HG03159 (cell line): ENCODE measurements at regions not wholly inside any gene's neighbourhood (a gene's known extent, or its start where the extent isn't known, plus 50 kb on each side); places are given as distances from the start of the nearest gene placed in this dataset.

Source experiments
- ATAC-seq: cut with Tn5 transposase; IDR thresholded peaks from one replicate; pipeline ENCODE4 v1.9.1; 2021; ENCODE audit warnings: mild to moderate bottlenecking, moderate library complexity; ENCODE audit not compliant: unreplicated experiment

DNA sequence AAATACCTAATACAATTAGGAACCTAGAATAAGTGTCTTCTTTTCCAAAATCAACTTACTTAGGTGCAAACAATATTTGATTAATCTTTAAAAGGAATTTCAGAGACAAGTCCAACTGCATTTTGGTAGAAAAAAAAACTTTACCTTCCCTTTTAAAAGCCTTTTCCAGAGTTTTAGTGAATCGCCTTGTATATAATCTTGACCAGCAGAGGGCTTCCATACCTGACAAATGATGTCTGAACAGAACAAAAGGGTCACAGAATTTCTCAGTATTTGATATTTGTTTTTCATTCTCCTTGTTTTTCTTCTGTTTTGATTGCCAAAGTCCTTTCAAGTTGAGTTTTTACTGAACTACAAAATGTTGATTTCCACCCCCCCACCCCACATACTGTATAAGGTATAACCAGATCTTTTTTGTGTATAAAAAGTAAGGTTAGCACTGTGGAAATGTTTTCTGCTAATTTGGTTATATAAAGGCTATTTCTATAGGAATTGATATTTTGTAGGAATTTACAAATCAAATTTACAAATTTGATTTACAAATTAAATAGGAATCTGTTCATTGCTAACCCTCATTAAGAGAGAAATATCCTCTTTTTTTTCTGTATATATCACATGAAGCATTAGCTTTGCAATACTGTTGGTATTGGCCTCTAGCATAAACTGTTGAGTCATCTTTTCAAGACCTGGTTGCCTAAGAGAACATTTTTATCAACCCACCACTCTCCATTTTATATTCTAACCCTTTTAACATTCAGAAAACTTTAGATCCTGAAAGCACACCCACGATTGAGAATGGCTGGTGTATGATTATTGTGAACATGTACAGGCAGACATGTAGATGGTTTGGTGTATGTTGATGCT lies 464.1 kb upstream of the RARB start:
- peak; percentile 63 for ATAC-seq

DNA sequence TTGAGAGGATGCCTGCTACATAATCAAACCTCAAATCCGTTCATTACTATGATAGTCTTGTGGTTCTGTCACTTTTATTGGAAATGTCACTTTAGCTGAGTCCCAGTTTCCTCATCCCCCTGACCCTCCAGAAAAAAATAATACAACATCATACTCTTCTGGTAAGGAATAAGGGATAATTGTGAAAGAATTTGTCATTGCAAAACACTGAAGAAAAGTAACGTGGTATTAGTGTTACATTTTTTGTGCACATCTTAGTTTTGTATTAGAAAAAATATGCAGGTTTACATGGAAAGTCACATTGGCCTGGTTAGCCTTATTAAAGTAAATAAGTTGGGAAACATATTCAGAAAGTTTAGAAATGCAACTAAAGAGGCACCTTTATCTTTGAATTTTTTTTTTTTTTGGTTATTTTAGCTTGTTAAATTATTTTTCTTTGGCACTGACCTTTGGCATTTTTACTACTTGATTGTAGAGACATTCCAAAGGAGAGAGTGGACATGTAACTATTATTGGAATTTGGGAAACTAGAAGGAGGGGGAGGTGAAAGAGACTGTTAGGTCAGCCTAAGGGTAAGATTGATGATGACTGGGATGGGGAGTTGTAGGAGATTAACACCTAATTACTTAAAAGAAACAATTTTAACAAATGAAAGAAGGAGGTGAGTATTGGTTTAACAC lies 462.2 kb upstream of the RARB start:
- ATAC-seq, result no peak

DNA sequence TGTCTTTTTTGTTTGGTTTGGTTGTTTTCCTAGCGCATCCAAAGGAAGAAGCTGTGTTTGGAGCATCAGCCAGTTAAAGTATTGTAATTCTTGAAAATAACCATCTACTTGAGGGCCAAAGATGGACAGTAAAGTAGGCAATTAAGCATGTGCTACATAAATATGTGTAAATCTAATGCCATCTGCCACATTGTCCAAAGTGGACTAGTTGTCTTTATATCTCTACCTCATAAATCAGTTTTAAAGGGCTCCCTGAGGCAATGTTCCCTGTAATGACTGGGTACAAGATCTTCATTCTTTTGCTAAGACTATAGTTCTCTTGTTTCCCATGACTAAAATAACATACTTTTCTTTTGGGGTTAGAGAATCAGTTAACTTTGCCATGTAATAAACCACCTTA lies 460.0 kb upstream of the RARB start:
- ATAC-seq, result no peak

DNA sequence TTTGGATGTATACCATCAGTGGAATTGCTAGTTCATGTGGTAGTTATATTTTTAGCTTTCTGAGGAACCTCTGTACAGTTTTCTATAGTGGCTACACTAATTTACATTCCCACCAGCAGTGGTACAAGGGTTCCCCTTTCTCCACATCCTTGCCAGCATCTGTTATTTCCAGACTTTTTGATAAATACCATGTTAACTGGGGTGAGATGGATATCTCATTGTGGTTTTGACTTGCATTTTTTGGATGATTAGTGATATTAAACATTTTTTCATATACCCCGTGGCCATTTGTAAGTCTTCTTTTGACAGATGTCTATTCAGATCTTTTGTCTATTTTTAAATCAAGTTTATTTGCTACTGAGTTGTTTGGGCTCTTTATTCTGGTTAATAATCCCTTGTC lies 455.6 kb upstream of the RARB start:
- no peak for ATAC-seq

DNA sequence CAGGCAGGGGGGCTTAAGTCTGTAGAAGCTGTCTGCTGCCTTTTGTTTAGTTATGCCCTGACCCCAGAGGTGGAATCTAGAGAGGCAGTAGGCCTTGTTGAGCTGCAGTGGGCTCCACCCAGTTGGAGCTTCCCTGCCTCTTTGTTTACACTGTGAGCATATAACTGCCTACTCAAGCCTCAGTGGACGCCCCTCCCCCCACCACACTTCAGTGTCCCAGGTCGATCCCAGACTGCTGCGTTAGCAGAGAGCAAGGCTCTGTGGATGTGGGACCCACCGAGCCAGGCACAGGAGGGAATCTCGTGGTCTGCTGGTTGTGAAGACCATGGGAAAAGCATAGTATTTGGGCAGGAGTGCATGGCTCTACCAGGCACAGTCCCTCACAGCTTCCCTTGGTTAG lies 446.8 kb upstream of the RARB start:
- no peak for ATAC-seq

DNA sequence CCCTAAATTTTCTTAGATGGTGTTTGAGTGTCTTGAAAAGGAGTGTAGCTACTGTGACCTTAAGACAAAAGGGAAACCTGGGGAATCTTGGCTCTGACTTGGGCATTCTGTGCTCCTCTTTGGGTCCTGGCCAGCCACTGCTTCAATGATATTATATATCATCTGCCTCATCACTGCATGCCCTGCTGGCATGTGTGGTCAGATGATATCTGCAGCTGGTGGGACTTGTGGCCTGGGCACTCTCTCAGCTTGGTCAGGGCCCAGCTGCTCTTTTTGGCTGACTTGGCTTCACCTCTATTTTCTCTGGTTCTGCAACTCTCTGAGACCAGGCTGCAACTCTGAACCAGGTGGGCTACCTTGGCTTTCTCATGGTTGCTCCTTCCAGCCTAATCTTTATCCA lies 446.1 kb upstream of the RARB start:
- no peak for ATAC-seq

DNA sequence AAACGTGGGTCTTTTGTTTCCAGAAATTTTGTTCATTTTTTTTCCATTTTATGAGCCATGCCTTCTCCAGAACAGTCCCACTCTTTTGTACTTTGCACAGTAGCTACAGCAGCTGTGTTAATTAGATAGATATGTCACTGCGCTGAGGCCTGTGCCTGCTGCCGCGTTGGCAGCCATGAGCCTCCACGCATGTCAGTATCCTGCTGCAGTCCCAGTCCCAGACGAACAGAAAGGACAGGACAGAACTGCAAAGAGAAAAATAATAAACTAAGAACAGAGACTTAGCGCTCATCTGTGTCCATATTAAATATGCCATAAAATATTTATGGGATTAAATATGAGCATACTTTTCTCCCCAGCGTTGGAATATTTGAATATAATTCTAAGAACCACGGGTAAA lies 442.4 kb upstream of the RARB start:
- ATAC-seq, result no peak

DNA sequence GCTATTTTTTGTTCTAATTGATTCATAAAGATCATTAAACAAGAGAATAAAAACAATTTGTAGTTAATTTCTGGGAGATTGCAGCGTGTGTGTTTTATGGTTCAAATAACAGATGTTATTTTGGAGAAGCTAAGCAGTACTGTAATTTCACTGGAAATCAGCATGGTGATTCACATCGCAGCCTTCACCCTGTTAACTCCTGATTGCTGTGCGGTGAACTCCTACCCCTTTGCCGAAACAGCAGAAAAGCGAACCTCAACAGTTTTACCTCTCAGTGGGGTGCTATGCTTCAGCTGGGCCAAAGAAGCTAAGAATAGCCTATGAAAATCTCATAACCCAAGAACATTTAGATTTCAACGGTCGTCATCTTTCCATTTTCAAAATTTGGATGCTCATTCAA lies 441.5 kb upstream of the RARB start:
- ATAC-seq, result no peak

DNA sequence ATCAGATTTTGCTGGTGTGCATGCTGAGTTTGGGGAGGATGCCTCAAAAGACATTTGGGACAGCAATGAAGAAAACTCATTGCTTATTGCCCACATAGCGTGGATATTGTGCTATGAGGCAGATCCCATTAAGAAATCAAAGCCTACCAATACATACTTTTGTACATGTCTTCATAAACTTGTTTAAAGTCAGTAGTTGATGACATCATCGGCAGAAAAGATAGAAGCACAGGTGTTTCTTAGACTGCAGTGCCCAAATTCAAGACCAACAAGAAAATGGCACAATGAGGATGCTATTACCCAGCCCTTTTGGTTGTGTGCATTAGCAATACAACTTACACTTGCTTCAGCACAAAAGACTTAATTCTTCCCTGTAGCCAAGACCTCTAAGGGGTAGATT lies 428.7 kb upstream of the RARB start:
- ATAC-seq, result no peak

DNA sequence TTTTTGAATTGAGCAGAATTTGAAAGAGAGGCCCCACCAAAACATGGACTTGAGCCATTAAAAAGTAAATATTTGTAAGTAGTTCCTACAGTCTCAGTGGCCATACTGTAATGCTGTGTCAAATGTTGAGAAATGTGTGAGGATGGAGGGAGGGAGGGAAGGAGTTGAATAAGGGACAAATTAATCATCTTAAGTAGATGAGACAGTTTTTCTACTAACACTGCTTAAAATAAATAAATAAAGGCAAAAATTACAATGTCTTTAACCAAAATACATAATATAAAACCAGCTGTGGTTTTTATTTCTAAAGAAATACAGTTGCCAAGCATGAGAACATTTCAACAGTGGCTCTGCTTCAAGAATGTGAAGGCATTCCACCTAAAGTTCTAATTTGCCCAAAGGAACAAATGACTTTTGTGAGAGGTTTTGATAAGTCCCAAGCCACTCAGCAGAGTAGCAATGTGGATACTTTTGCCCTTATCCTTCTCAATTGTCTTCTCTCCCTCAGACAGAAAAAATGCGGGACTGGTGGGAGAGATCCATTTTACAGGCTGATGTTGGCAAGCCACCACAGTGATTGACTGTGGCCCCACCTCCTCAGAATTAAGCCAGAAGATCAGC lies 427.0 kb upstream of the RARB start:
- no peak for ATAC-seq

DNA sequence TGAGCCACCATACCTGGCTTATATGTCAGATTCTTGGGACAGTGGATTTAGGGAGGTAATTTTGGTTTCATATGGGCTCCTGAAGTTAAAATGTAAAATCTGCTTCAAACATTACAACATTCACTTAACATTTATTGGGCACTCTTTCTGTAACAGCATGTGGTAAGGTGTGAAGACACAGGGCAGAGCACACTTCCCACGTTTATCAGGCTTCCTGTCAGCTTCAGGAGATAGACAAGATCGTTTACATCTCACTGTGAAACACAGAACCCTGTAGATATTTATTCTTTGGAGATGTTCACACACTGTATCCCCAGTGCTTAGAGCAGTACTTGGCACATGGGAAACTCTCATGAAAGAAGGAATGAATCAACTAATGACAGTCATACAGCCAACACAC lies 426.0 kb upstream of the RARB start:
- ATAC-seq, result no peak

DNA sequence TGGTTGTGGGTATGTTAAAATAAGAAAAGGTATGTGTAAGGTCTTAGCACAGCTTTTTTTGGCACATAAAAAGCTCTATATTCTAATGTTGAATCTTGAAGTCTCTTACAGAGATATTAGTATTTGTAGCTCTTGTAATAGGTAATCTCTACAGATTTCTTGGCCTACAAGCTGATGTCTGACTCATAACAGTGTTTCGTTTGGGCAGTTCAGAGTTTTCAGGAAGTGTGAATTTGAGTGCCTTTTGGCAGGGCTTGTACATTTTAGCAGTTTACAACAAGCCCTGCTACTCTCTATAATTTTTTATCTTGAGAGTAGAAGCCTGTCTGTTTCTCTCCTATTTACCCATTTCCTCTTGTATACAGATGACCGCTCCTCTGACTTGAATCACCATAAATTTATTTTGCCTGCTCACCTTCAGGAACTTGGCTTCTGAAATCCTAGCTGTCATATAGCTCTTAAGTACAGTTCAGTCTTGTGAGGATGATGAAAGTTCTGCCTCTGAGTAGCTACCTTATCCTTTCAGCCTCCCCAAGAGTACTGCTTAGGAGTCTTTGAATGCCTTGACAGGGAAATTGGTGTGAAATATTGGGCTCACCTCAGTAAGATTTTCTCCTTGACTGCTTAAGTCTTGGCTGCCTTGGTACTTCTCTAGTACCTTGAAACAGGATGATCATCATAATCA lies 419.9 kb upstream of the RARB start:
- ATAC-seq, result peak; percentile 99

DNA sequence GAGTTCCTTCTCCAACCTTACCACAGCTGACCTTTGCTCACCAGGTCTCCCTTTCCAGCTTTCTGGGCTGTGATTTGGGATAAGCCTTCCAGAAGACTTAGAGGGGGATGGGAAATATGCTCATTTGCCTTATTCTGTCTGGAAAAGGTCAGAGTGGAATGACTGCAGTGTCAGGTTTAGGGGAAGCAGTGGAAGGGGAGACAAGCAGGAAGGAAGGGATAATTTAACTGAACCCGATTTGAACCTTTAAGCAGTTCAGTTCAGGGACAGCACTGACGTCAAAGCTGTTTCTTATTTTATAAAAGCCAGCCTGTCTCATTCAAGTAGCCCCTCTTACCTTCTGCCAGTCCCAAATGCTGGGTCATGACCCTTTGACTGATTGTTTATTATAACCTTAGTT lies 418.4 kb upstream of the RARB start:
- ATAC-seq, result no peak

DNA sequence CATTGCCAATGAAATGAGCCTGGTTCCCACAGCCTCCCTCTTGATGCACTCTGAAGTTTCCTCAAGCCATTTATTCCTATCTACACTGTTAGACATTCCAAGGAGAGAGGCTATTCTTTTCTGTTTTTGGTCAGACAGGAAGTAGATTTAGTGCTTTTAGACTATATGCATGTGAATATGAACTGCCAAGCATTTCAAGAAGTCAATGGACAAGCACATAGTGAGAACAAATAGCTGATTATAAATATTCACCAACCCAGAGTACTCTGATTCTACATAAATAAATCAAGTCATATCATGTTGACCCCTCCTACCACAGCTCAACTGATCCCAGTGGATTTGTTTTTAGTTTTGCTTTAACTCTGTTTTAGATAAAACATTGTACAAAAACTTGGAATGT lies 412.5 kb upstream of the RARB start:
- no peak for ATAC-seq

DNA sequence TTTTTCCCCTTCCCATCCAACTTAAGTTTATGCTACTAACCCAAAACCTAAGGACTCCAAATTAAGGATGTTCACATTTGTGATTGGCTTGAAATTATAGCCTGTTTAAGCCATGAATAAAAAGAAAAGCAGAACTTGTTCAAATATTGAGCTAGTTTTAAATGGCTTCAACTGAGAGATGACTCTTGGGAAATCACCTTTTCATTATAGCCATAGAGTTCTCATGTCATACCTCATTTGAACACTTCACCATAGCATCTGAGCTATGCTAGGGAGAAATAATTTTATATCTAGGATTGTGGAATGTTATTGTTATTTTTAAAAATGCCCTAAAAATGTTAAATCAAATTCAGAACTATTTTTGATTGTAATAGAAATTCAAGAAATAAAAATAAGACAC lies 409.2 kb upstream of the RARB start:
- no peak for ATAC-seq

DNA sequence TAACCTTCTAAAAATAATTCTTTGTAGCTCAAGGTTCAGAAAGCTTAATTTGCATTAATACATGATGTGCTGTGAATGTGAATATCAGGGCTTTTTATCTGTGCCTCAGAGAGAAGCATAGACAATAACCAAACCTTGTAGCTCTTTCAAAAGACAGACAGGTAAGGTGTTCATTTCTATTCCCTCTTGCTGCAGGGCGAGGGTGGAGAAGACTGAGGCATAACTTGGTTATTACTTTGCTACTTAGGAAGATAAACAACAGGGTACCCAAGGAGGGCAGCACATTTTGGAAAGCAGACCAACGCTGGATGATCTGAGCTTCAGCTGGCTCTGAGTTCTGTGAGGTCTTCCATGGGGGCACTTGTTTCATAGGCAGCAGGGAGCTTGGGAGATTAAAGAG lies 408.6 kb upstream of the RARB start:
- no peak for ATAC-seq

DNA sequence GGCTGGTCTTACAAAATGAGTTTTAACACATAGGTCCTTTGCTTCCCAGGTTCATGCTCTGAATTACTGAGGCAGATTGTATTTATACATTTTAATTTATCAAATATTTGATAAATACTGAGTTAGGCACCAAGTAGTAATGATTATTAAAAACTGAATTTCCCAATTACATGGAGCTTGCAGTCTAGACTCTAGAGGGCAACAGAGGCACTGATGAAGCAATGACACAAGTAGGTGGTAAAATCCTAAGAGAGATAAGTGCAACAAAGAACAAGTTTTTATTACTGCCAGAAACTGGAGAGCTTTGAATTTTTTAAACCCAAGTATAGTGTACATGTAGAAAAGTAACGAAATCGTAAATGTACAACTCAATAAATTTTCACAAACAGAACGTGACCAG lies 406.2 kb upstream of the RARB start:
- ATAC-seq, result no peak

DNA sequence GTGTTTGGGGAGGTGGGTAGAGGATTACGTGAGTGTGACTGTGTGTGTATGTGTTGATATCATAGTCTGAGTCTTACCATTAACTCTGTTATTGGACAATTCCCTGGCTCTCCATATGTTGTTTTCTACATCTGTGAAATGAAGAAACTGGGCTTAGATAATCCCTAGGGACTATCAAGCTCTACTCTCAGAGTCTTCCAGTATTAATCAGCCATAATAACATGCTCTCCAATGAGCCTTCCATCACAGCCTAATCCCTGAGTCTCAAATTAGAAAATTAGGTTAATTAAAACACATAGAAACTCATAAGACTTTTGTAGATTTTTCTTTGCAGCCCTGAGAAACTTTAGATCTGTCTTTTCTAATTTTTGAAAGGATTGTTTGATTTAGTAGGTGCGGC lies 404.2 kb upstream of the RARB start:
- ATAC-seq, result no peak

DNA sequence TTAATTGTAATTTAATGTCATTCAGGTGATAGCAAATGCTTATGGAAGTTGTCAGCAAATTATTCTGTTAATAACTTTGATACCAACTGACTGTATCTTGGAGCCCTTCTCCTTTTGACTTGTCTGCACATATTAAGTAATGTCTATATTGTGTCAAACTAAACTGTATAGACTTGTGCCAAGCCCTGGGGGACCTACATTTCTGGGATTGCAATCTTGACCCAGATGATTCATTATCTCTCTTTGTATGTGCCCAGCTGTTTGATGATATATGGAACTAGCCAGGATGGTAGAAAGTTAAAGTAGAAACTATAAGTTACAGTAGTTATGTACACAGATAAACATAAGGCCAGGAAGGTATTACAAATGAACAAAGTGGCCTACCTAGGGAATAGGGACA lies 402.8 kb upstream of the RARB start:
- ATAC-seq, result no peak

DNA sequence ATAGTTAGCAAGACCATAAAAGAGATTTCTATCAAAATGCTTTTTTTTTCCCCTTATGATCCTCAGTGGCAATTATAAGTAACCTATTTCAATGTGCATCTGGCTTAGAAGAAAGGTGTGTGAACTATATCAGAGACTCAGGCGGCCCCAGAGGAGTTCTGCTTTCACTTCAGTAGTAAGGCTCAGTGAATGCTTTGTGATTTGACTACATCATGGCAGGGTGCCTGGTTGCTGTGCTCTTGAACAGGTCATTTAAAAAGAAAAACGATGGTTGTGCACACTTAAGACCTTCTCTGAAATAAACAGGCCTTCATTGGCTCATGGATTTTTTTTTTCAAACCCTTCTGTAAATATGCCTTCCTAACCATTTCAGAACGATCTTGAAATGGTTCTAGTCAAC lies 400.4 kb upstream of the RARB start:
- peak; percentile 60 for ATAC-seq

DNA sequence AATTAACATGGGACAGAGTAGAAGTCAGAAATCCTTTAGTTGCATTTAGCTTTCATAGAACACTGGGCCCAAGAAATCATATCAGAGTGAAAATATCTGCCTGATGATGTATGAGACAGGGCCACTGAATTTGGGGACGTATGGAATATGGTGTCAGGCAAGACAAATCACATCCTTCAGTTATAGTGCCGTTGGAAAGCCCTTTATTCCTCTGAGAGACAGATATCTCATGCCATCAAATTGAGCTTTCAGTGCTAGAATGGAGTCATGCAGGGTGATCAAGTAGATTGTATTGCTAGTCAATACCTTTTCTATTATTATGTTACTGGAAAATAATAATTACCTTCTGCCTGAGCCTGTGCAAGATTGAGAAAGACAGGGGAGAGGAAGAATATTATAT lies 398.2 kb upstream of the RARB start:
- ATAC-seq, result no peak

DNA sequence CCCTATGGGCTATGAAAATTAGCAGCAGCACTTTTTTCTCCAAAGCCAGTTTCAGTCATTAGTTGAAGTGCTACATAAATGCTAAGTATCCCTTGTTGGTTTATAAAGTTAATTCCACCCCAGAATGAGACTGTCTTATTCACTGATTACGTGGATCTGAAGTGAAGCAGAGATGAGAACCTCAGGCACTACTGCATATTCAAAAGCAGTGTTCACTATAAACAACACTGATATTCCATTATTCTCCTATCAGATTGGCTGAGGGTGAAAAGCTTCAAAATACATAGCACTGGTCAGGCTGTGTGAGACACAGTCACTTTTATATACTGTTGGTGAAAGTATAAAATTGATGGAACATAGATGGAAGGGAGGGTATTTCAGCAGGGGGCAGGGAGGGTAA lies 395.7 kb upstream of the RARB start:
- no peak for ATAC-seq
